C4-2B (cell line): ENCODE measurements at regions not wholly inside any gene's neighbourhood (a gene's known extent, or its start where the extent isn't known, plus 50 kb on each side); places are given as distances from the start of the nearest gene placed in this dataset.

Experiments used
- H3K27ac ChIP-seq: fragments of 450-650 bp; 2 replicates; pipeline ENCODE4 v1.5.1; 2017
- ZFX ChIP-seq: fragments of 450-650 bp; IDR thresholded peaks from 2 replicates; pipeline ENCODE4 v1.6.1; 2017
- TF ChIP-seq, protein P1 (sequence below): fragments of 450-650 bp; conservative IDR thresholded peaks from 2 replicates; pipeline ENCODE4 v1.5.1; 2017; ENCODE audit warnings: mild to moderate bottlenecking

- no peak overlapping the region for H3K27ac ChIP-seq
- TF ChIP-seq ZFX = no peak
- TF ChIP-seq, protein P1, sequence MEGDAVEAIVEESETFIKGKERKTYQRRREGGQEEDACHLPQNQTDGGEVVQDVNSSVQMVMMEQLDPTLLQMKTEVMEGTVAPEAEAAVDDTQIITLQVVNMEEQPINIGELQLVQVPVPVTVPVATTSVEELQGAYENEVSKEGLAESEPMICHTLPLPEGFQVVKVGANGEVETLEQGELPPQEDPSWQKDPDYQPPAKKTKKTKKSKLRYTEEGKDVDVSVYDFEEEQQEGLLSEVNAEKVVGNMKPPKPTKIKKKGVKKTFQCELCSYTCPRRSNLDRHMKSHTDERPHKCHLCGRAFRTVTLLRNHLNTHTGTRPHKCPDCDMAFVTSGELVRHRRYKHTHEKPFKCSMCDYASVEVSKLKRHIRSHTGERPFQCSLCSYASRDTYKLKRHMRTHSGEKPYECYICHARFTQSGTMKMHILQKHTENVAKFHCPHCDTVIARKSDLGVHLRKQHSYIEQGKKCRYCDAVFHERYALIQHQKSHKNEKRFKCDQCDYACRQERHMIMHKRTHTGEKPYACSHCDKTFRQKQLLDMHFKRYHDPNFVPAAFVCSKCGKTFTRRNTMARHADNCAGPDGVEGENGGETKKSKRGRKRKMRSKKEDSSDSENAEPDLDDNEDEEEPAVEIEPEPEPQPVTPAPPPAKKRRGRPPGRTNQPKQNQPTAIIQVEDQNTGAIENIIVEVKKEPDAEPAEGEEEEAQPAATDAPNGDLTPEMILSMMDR = no peak
These were observed 77.9 kb downstream of the ZC3H11B start for GRCh38 chr1:219534991-219535390.

DNA sequence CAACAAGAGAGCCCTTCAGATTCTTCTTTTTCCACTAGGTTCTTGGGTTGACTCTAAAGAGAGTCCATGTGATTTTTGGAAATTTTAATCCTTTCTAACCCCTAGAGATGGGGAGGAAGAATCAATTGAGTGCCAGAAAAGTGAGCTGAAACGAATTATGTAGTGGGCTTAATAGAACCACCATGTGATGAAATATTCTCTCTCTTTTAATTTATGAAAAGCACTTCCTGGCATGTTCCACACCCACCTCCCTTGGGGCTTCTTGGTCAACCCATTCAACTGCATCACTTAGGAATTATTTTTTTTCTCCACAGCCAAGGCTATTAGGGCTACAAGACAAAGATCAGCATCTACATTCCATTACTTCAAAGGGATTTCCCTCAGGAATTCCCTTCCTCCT is 79.6 kb downstream of the ZC3H11B start:
- no peak for TF ChIP-seq ZFX
- TF ChIP-seq, protein P1 = no peak
- no peak overlapping the region for H3K27ac ChIP-seq

- no peak overlapping the region for H3K27ac ChIP-seq
- TF ChIP-seq, protein P1 = no peak
- TF ChIP-seq ZFX = no peak
These were observed 83.8 kb downstream of the ZC3H11B start for GRCh38 chr1:219529116-219529515.

DNA sequence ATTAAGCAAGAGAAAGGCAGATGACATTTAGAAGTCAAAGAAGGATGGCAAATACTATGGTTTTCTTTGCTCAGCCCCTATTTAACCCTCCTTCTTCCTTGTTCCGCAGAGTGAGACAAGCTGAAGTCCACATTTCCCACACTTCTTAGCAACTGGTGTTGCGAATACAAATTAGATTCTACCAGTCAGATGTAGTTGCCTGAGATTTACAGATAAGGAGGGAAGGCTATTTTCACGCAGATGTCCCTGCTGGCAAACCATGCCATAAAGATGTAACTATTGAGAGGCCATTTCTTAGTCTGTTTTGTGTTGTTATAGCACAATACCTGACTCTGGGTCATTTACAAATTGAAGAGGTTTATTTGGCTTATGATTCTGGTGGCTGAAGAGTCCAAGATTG is 84.3 kb downstream of the ZC3H11B start:
- no peak overlapping the region for H3K27ac ChIP-seq
- TF ChIP-seq, protein P1 = no peak

- no peak overlapping the region for H3K27ac ChIP-seq
- TF ChIP-seq ZFX = no peak
- TF ChIP-seq, protein P1 = no peak
These were observed 84.9 kb downstream of the ZC3H11B start for GRCh38 chr1:219527994-219528393.

GRCh38 chr1:219526074-219526473 is 86.8 kb downstream of the ZC3H11B start:
- TF ChIP-seq, protein P1 = no peak
- no peak for TF ChIP-seq ZFX

DNA sequence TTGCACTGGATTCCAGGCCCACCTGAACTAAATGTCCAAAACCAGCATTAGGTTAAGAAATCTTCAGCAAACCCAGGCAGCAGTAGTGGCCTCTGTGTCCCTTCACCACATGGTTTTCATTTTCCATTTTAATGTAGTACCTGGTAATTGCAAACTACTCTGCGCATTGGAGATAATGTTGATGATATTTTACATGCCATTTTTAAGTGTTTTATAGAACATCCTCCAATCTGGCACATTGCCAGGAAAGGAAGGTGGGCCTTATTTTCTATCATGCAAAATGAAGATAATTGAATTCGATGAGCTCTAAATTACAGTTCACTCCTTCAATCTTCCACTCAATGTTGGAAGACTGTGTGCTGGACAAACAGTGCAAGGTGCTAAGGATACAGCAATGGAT is 89.5 kb downstream of the ZC3H11B start:
- no peak overlapping the region for H3K27ac ChIP-seq
- TF ChIP-seq ZFX = no peak
- TF ChIP-seq, protein P1 = no peak

More at GRCh38 chr1:219526074-219526473, 86.8 kb downstream of the ZC3H11B start:
- no peak overlapping the region for H3K27ac ChIP-seq
